Activated T-helper 9 cell treated with anti-CD3 and anti-CD28 coated beads, Interleukin-2, amount 50 U/mL, for 16 hours (primary cell): ENCODE measurements at regions not wholly inside any gene's neighbourhood (a gene's known extent, or its start where the extent isn't known, plus 50 kb on each side); places are given as distances from the start of the nearest gene placed in this dataset.
"Not testable (repeated sequence)": the region's sequence is repeated elsewhere in the genome, so short reads cannot be mapped to it uniquely, and the experiment has no call there.

Experiments
- DNase-seq: peaks from one replicate; pipeline ENCODE4 v3.0.0-alpha.2; 2020; ENCODE audit warnings: low read depth

DNA sequence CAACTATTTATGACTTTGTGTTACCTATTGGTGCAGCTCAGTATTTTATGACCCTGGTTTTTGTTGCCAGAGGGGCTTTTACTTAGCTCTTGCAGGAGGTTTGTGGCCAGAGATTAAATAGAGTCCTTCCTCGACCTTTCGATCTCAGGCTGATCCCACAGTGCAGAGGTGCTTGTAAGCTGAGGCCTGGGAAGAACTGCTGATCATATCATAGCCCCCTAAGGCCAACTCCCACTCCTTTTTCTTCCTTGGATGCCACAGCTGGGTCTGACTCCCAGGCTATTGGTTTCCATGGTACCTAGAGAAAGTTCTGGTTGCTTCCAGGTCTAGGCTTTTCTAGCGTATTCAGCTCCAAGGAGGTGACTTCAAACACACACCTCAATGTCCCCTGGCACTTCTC lies 324.9 kb downstream of the FOXO1 start:
- no peak for DNase-seq

DNA sequence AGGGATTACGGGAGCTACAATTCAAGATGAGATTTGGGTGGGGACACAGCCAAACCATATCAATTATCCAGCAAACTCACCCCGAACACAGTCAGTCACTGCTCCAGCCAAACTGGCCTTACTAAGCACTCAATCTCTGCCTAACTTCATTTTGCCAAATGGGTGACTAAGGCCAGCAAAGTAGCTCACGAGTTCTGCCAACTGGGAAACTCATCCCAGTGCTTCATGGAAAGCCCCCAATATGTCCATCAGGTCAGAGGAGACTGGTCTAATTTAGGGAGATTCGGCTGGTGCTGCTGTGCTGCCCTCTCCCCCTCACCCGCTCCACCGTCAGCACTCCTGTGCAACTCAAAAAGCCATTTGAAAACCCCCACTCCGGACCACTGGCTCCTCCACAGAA lies 324.0 kb downstream of the FOXO1 start:
- no peak for DNase-seq

DNA sequence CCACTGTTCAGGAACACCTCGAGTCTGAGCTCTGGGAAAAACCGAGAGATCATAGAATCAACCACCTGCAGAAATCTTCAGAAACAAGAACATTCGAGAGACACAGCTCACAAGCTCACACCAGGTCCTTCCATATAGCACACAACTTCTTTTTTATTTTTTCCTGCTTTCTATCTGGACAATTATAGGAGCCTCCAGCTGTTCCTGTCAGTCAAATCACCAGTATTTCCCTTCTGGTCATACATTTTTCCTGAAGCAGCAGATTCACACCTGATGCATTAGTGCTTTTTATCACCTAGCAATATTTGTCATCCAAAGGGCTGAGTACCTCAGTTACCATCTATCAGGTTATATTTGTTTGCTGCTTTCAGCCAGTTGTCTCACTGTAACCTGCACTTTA lies 323.5 kb downstream of the FOXO1 start:
- no peak for DNase-seq

DNA sequence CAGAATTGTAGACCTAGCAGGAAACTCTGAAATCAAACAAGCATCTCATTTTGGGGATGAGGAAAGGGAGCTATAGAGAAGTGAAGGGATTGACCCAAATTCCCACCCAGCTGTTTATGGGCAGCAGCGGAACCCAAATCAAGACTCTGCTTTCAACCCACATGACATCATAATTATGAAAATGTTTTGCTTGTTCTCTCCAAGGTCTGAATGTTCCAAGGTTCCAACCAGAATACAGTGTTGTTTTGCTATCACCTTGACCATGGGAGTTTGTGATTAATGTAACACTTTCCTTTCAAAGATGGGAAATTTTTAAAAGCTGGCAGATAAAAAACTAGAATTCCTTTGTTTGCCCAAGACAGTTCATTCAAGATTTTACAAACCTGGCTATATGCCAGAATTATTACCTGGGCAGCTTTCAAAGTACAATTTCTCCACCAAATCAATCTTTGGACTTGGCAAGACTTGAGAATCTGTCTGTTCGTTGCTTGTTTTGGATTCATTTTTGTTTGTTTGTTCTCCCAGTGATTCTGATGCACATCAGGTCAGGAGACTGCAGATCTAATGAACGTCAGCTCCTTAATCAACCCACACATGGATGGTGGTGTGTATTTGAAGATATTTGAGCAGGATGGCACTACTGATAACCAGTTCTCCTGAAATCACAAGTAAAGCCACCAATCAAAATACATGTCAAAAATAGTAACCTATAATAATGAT lies 322.7 kb downstream of the FOXO1 start:
- no peak for DNase-seq

DNA sequence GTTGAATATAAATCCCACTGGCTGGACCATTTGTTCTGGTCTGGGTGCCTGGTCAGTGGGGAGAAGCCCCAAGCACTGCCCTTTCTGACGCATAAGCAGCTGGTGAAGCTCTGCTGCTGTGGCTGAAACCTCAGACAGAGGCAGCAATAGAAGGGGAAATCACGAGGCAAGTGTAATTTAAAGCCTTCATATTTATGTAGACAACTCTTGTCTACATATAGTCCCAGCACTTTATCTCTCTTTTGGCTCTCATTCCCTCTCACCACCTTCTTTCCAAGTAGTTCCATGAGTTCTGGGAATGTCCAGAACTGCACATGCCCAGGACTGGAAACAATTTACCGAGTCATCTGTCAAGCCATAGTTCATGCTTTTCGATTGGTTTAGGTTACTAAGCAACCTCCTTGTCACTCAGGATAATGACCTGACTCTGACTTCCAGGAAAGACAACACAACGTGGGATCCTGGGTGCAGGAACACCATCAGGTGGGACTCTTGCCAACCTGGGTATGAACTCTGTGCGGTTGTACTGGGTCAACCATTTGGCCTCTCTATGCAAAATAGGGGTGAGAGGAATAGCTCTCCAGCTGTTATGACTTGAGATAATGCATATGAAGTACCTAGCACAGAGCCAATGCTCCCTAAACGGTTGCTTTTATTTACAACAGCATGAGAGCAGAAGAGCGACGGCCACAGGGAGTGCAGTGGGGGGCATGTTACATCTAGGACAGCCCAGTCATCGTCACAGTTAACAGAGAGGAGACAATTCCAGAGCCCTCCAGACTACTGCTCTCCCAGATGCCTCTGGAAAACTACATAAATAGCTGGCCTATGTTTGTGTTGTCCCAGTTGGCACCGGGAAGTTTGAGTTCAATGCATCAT lies 321.9 kb downstream of the FOXO1 start:
- DNase-seq: no peak

DNA sequence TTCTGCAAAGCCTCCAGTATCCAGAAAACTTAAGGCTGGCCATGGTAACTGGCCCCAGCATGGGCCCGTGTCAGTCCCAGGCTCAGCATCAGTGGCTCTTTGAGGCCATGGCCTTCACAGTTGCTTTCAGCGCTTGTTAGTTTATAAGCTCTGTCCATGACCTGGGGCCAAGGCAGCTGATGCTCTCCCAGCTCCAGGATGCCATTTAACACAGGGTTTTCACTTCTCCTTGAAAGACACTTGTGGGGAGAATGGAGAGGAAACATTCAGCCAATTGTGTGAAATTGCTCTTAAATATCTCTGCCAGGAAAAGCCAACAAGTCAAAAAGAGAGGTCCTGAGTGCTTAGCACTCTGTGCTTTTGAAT lies 321.3 kb downstream of the FOXO1 start:
- DNase-seq: no peak

DNA sequence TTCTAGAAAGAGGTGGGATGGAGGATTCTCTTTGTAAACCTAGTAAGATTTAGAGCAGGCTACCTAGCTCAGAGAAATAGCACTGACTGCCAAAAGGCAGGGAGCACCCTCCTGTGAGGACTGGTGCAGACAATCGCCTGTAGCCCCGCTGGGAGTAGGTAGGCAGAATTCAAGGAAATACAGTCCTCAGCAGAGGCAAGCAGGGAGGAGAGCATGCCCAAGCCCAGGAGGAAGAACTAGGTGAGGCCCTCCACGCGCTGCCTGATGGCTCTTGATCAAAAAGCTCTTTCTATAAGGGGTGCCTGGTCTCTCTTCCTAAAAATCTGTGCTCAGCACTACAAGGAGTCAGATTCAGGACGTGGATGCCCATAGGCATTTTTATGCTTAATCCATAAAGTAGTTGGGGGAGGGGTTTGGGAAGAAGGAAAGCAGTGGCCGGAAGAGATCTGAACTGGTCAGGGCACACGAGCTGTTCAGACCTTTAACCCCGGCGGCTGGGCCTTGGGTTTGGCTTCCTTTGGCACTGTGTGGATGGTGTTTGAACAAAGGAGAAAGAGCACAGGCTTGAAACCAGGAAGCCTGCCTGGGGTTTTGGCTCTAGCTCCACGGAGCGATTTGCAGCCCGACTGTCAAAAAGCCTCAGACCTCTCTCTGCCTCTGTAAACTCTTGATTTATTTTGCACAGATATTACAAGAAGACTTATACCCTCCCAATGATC lies 320.6 kb downstream of the FOXO1 start:
- no peak for DNase-seq

DNA sequence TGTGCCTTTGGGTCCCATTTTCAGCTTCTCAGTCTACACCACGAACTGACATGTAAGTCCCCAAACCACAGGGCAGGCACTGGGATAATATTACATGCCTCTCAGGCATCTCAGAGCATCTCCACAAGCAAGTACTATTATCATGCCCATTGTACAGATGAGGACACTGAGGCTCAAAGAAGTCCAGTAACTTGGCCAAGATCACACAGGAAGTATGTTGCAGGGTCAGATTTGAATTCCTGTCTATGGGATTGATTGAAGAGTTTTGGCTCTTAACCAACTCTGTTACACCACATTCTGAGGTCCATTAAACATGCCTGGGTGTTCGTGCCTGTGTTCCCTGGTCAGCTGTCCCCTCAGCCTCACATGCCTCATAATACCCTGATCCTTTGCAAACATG lies 319.8 kb downstream of the FOXO1 start:
- DNase-seq: no peak

DNA sequence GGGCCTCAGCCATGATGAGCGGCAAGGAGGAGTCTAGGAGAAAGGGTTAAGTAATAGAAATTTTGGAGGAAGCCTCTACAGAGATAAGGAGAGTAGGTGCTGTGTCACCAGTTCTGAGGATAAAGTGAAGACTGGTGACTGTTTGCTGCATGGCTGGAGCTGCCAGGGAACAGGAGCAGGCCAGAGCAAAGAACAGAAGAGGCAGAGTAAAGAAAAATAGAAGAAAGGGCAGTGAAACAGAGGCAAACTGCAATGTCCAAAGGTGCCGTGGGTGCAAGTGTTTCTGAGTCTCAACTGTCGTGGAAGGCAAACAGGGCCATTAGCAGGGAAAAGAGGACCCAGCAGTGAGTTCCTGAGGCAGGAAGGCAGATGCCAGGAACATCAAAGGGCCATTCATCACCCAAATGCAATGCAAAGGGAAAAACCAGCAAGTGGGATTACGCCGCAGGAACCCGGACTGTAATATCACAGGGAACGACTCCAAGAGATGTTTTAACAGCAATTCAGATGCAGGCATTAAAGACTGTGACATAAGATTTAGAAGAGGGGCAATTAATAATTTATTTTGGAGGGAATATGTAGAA lies 318.3 kb downstream of the FOXO1 start:
- DNase-seq: no peak

DNA sequence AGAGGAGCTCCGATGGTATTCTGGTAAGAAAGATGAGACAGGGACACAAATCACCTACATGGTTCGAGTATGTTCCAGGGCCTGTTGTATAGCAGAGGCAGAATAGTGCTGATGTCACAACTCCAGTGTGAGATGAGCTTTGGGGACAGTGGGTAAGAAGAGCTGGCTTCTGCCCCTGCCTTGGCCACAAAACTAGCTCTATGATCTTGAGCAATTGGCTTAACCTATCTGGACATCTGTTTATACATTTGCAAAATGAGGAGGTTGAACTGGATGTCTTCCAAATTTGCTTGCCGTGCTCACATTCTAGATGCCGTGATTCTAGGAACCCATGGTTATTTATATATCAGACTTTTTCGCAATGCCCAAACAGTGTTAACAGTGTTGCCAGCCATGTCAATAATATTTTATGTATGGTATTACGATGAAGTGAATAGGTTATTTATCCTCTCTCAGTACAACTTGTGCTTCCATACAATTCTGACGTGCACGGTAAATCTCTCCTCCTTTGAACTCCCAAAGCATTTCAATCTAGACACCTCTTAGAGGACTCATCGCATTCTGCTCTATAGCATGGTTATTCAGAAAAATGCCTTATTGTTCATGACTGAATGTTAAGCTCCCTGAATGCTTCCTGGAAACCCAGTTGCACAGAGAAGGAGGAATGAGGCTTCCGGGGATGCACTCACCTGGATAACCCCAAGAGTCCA lies 316.0 kb downstream of the FOXO1 start:
- no peak for DNase-seq

DNA sequence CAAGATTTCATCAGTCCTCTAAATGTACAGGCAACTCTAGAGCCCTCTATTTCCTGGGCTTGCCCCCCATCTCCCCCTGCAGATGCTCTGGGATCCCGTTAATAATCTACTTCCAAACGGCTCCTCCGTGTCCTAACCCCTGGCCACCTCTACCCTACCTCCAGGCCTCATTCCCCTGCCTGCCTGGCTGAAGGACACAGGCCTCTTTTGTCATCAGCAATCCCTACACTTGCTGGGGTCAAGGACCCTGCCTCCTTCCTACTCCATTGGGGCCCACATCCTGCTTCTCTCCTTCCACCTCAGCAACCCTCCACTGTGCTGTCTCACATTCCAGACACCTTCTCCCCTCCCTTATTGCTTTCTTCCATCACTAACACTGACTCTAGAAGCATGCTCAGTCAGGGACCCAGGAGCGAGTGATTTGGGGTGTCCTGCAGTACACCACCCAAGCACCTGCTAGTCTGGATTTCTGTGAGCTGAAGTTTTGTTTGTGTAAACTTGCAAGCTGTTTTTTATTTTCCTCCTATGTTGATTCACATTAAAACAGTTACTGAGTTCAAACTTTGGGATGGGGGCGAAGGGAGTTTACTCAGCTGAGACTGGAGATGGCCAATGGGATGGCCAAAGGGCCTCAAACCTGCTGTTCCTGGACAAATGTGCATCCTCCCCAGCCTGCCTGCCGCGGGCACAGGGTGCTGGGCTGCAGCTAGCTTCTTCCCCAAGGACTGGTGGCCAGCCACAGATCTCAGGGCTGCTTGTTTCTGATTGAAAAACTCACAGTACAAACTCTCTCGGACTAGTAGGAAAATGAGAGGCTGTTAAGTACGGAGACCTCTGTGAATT lies 314.7 kb downstream of the FOXO1 start:
- no peak for DNase-seq

DNA sequence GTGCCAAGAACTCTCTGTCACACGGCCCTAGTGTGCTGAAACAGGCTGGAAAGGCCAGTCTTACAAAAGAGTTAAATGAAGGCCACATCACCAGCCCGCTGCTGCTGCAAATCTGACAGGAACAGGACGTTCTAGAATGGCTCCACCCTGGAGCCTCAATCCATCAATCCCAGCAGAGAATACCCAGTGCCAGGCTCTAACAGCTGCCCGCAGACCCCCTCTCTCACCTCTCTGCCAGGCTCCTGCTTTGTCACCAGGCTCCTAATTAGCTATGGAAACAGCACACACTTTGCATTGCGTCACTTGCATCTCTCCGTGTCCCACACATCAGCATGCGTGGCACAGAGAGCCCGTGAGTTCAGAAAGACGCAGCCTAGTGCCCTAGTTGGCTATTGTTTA lies 314.1 kb downstream of the FOXO1 start:
- no peak for DNase-seq

DNA sequence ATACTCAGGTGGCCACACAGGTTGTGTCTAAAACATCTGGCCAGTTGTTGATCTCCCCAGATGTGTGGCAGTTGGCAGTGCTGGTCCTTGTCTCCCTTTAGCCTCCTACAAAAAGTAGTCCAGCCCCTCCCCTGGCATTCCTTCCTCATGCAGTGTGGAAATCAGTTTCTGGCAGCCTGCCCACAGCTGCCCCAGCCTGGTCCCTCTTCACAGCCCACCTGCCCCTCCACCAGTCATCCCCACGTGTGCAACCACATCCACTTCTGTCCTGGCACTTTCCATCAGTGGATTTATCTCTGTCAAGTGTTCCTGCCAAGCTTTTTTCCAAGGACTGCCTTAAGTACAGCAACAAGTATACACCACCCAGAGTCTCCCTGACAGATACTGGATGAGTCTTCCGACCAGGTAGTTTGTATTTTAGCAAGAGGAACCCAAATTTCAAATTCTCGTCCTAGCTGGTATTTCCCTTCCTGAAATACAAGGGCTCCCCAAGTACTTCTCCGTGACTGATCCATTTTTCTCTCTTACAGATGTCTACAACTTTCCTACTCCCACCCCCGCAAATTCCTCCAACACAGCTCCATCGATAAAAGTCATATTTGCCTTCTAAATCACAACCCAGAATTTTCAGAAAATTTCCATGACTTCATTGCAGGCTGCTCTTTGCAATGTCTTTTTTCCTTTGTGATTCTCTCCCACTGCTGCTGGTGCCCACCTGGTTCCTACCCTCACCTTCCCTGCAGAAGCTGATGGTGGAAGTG lies 313.5 kb downstream of the FOXO1 start:
- no peak for DNase-seq

DNA sequence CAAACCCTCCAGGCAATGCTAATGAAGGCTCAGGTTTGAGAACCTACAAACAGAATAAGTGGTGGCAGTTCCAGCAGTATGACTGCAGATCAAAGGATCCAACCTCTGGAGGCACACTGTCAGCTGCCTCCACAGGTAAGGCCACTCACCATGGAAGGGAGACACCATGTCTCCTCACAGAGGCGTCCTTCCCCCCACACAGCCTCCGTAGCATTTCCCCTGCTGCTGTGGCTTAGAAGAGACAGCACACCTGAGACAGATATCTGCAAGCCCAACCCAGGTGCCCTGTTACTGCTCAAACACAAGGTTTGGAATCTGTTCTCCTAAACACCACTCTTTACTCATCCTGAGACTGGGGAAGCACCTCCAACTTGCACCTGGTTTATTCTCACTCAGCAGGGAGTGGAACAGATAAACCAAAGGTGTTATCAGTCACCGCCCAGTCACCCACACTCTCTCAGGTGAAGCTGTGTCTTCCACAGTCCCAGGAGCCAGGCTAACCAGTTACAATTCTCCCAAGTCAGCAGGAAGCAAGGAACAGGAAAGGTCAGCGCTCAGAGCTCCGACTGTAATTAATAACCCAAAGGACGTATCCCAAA lies 311.2 kb downstream of the FOXO1 start:
- no peak for DNase-seq

DNA sequence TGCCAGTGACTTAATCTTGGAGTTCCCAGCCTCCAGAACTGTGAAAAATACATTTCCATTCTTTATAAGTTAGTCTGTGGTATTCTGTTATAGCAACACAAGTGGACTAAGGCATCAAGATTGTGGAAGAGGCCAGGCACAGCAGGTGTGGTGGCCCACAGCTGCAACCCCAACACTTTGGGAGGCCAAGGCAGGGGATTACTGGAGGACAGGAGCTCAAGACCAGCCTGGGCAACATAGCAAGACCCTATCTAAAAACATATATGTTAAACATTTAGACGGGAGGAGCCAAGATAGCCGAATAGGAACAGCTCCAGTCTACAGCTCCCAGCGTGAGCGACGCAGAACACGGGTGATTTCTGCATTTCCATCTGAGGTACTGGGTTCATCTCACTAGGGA lies 310.4 kb downstream of the FOXO1 start:
- no peak for DNase-seq

DNA sequence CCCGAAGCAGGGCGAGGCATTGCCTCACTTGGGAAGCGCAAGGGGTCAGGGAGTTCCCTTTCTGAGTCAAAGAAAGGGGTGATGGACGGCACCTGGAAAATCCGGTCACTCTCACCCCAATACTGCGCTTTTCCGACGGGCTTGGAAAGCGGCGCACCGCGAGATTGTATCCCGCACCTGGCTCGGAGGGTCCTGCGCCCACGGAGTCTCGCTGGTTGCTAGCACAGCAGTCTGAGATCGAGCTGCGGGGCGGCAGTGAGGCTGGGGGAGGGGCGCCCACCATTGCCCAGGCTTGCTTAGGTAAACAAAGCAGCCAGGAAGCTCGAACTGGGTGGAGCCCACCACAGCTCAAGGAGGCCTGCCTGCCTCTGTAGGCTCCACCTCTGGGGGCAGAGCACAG lies 310.0 kb downstream of the FOXO1 start:
- not testable (repeated sequence) for DNase-seq

DNA sequence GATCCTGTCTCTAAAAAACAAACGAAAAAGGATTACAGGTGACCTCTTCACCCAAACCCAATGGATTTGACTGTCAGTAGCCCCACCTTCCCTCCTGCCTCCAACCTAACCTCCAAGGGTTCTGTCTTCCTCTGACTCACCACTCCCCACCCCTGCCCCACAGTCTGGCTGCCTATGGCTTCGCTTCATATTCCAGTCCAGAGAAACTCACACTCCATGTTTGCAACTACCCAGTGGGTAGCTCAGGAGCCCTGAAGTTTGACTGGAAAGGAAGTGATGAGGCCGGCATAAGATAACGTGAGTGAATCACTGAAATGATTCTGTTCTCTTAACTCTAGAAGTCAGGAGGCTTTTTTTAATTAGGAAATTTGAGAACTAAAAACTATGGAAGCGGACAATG lies 303.9 kb downstream of the FOXO1 start:
- no peak for DNase-seq

DNA sequence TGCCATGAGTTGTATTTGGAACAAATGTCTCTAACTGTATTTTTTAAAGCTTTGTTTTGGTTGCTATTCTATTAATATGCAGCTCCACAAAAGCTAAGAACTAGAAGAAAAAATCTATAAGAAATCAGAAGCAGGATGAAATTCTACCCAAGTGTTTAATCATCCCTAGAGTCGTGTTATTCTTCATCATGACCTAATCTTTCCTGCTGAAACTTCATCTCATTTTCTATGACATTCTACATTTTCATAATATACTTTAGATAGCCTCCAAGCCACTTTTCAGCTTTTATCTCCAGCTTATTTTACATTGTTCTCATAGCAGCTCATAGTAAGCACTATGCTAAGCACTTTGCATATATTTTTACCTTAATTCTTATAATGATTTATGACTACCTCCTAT lies 302.8 kb downstream of the FOXO1 start:
- no peak for DNase-seq

DNA sequence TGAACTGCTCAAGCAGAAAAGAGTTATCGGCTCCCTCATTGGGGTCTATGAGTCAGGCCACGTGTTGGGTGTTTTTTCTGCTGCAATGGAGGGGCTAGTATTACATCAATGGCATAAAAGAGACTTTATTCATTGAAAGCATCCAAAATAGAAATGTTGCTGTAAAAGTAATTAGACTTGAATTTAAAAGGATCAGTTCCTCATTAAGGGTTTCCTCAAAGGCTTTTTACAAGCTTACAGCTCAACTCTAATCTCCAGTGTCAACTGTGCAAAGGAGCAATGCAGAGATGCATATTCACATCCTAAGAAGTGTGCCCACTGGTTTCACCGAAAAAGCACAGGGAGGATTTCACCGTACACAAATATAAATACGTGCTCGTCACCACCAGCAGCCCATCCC lies 300.3 kb downstream of the FOXO1 start:
- DNase-seq: no peak
